NCI-H345 treated with DMSO at 0.1 percent for 48 hours (cell line): ENCODE measurements at regions not wholly inside any gene's neighbourhood (a gene's known extent, or its start where the extent isn't known, plus 50 kb on each side); places are given as distances from the start of the nearest gene placed in this dataset.

Experiments used
- DNase-seq: peaks from one replicate; lab custom pipeline; 2025; ENCODE audit not compliant: unreplicated experiment; lab: John Stamatoyannopoulos, UW

- DNase-seq = no peak
These were observed 370.6 kb upstream of the ROBO2 start for GRCh38 chr3:76669322-76669721.

DNA sequence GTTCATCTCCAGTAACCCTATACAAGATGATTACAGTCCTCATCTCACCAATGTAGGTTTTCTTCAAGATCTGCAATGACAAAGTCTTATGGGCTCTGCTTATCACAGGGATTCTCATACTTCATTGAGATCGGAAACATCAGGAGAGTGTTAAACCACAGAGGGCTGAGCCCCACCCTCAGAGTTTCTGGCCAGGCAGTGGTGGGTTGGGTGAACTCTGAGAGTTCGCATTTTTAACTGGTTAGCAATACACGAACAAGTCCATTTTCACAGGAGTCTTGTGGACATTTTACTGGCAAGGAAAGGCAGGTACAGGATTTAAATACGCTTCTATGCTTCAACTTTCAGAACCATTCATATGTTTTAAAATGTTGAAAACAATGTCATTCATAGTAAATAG, 366.7 kb upstream of the ROBO2 start:
- DNase-seq = no peak

GRCh38 chr3:76679541-76679940, 360.4 kb upstream of the ROBO2 start:
- DNase-seq = no peak

DNA sequence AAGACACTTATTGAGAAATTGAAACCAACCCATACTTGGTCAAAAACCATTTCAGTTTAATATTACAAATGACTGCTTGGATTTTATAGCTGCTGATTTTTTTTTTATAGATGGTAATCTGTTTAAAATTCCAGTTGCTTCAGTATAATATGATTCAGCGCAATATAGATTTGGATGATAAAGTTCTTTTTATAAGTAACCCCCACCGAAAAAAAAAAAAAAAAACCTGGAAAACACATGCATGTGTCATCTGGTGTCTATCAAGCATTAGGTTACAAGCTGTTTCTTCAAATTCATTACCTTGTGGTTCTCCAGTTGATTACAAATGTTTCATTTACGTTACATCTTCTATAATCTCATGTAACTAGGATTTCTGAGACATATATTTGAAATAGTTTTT, 356.6 kb upstream of the ROBO2 start:
- DNase-seq = no peak

- DNase-seq = no peak
These were observed 355.0 kb upstream of the ROBO2 start for GRCh38 chr3:76684946-76685345.

GRCh38 chr3:76685858-76686257, 354.0 kb upstream of the ROBO2 start:
- no peak for DNase-seq

DNA sequence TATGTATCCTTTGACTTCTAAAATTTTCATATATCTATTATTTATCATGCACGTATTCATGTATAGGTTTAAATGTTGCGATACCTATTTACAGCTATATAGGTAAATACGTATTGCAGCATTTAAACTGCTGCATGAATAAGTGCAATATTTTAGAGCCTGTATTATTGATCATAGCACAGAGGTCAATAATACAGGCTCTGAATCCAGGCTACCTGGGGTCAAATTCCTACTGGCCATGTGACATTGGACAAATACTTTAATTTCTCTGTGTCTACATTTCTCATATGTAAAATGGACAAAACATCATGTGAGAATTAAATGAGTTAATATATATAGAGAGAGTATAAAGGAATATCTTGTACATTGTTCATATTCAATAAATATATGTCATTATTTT, 352.9 kb upstream of the ROBO2 start:
- no peak for DNase-seq

DNA sequence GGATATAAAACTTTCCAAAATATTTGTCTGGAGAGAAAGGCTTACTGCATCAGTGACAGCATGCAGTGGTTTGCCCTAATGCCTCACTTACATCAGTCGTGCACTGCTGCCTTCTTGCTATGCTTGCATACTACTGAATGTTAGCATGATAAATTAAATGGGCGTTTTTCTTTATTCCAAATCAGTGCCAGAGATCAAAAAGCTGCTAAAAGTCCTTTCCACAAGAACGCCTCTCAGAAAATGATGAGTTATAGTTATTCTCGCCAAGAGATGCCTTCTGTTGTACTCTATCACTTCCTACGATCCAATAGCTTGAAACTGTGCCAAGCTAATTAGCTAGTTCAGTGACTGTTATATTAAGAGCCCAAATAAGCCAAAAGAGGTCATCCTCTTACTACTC, 345.8 kb upstream of the ROBO2 start:
- no peak for DNase-seq

DNA sequence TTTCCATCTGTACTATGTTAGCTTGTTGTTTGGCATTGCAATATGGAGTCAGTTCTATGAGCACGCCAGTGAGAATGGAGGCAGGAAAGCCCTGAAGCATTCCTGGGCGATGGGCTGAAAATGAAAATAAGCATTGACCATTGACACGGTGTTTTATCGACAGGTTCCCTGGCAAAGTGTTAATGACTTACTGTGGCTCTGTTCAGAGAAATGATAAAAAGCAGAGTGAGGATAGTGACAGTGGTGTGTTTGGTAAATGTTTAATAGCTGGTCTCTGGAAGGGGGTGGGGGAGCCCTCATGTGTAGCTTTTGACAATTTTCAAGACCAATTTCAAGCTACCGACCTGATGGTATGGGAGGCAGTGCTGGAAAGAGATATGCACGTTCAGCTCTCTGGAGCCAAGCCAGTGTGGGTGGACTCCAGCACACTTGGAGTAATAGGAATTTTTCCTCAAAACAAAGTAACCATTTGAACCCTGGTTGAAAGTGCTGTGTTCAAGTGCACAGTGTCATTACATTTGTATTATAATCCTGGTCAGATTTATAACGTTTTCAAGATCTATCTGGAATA, 341.7 kb upstream of the ROBO2 start:
- no peak for DNase-seq

- no peak for DNase-seq
These were observed 340.1 kb upstream of the ROBO2 start for GRCh38 chr3:76699846-76700245.

GRCh38 chr3:76700323-76700722, 339.6 kb upstream of the ROBO2 start:
- no peak for DNase-seq

DNA sequence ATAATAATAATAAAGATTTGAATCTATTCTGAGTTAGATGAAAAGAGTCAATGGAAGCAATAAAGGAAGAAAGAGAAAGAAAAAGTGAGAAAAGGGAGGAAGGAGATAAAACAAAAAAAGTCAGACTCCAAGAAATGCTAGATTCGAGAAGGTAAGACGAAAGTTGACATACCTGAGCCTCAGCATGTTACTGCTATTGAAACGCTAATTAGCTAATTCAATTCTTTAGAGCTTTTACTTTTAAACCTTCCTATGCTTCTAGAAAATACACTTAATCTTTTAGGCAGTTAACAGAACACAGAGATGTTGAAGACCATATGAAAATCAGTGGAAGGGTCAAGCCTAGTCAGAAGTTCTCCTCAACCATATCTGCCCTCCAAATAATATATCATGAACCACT, 337.2 kb upstream of the ROBO2 start:
- no peak for DNase-seq

GRCh38 chr3:76715426-76715825, 324.5 kb upstream of the ROBO2 start:
- no peak for DNase-seq

GRCh38 chr3:76723366-76723765, 316.5 kb upstream of the ROBO2 start:
- DNase-seq = no peak

DNA sequence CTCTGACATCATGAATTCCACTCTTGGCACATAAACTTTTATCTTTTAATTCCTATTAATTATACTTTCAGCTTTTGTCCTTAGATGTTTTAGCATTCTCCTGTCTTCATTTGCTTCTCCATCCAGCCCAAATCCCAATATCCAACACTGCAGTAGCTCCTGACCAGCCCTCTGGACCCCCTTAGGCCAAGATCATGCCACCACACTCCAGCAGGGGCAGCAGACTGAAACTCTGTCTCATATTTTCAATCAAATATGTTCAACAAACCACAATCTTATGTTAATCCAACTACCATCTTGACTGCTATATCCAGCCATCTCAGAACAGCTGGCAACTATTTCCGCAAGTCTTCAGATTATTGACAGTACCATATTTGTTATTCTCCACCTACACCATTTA, 315.8 kb upstream of the ROBO2 start:
- no peak for DNase-seq

DNA sequence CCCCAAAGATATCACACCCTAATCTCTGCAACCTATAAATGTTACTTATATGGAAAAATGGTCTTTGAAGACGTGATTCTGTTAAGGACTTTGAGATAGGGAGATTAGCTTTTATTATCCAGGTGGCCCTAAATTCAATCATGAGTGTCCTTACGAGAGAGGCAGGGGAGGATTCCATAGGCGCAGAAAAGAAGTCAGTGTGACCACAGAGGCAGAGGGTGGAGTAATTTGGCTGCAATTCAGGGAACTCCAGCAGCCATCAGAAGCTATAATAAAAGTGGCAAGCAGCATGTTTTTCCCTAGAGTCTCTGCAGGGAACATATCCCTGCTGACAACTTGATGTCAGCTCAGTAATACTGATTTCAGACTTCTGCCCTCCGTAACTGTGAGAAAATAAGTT, 315.2 kb upstream of the ROBO2 start:
- peak; percentile 6 for DNase-seq

DNA sequence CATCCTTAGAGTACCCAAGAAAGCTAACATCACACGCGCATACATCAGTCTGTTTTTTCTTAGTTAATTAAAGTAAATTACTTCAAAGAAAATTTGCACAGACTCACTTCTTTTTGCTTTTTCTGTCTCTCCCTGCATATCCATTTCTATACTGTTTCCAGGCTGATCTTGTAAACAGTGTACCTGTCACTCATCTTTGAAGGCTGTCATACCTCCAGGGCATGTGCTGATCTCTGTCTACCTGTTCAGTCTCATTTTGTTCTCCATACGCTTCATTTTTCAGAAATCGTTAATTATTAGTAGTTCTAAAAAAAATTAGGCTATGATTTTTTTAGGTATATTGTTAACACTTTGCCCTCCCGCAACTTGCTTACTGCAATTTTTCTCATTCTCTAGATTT, 313.9 kb upstream of the ROBO2 start:
- DNase-seq = no peak

DNA sequence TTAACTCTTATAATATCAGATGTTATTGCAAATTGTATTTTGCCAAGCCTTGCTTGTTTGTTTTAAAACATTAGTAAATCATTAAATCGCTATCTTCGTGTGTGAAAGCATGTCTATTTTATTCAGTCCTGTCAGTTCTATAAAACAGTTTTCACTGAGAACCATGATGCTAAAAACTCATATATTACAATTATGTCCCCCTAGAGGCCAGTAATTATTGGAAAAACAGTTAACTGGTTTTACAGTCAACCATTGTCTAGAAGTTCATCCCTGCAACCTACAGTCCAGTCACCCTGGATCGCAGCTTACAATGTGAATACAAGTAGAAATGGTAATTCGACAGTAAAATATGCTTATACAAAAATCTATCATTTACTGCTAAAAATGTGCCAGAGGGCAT, 311.5 kb upstream of the ROBO2 start:
- no peak for DNase-seq

- DNase-seq = no peak
These were observed 308.4 kb upstream of the ROBO2 start for GRCh38 chr3:76731471-76731870.

GRCh38 chr3:76733073-76733759, 306.7 kb upstream of the ROBO2 start:
- no peak for DNase-seq

DNA sequence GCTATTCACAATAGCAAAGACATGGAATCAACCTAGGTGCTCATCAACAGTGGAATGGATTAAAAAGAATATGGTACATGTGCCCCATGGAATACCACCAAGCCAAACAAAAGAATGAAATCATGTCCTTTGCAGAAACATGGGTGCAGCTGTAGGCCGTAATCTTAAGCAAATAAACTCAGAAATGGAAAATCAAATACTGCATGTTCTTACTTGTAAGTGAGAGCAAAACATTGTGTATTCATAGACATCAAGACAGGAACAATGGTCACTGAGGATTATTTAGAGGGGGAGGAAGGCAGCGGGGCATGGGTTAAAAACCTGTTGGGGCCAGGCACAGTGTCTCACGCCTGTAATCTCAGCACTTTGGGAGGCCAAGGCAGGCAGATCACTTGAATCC, 304.7 kb upstream of the ROBO2 start:
- peak; percentile 31 for DNase-seq

- DNase-seq = no peak
These were observed 286.3 kb upstream of the ROBO2 start for GRCh38 chr3:76753599-76753998.

DNA sequence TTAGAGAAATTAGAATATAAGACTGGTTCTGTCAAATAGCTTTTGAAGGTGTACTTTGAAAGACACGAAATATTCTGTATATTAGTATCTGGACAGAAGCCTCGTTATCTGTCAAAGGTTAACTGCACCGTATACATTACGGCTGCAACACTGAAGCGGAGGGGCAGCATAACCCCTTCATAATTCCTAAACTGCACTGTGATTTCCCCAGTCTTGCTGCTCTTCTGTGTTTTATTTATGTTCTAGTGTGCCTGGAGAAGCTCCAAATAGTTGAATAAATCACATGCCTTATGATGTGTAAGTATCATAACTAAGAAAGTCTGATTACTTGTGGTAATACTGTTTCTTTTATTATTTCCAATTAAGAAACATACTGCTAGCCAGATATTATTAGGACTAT, 285.7 kb upstream of the ROBO2 start:
- no peak for DNase-seq
